OCI-LY1 (cell line): ENCODE measurements at regions not wholly inside any gene's neighbourhood (a gene's known extent, or its start where the extent isn't known, plus 50 kb on each side); places are given as distances from the start of the nearest gene placed in this dataset.
"Not testable (repeated sequence)": the region's sequence is repeated elsewhere in the genome, so short reads cannot be mapped to it uniquely, and the experiment has no call there.

Experiments used
- H2AFZ ChIP-seq: fragments of 200-600 bp; sonication (generic), shearing (Covaris generic); 2 replicates; pipeline ENCODE4 v1.6.0; 2014; ENCODE audit warnings: antibody characterized with exemption, mild to moderate bottlenecking, low read length
- H3F3A ChIP-seq: fragments of 200-600 bp; sonication (generic), shearing (Covaris generic); 2 replicates; pipeline ENCODE4 v1.6.0; 2014; ENCODE audit warnings: mild to moderate bottlenecking, antibody characterized with exemption, low read length, moderate library complexity; ENCODE audit not compliant: insufficient read depth
- H3K27ac ChIP-seq: fragments of 200-600 bp; sonication (generic); 2 replicates; pipeline ENCODE4 v1.5.1; 2014; ENCODE audit warnings: low read length, mixed run types, mild to moderate bottlenecking, low read depth; ENCODE audit not compliant: poor library complexity, severe bottlenecking
- H3K27me3 ChIP-seq: fragments of 200-600 bp; sonication (generic); 2 replicates; pipeline ENCODE4 v1.6.0; 2014; ENCODE audit warnings: antibody characterized with exemption, mild to moderate bottlenecking, low read length, moderate library complexity; ENCODE audit not compliant: insufficient read depth
- H3K36me3 ChIP-seq: fragments of 200-600 bp; sonication (generic); 2 replicates; pipeline ENCODE4 v1.6.1; 2014; ENCODE audit warnings: mild to moderate bottlenecking, antibody characterized with exemption, low read length, moderate library complexity, mixed read lengths; ENCODE audit not compliant: insufficient read depth
- H3K4me1 ChIP-seq: fragments of 200-600 bp; sonication (generic); 2 replicates; pipeline ENCODE4 v1.5.1; 2014; ENCODE audit warnings: mild to moderate bottlenecking, low read length, moderate library complexity; ENCODE audit not compliant: insufficient read depth, severe bottlenecking
- H3K4me2 ChIP-seq: fragments of 200-600 bp; sonication (generic), shearing (Covaris generic); 2 replicates; pipeline ENCODE4 v1.6.1; 2014; ENCODE audit warnings: low read length
- H3K4me3 ChIP-seq: fragments of 200-600 bp; sonication (generic); 2 replicates; pipeline ENCODE4 v1.5.1; 2014; ENCODE audit warnings: low read length, low read depth, mild to moderate bottlenecking, mixed read lengths; ENCODE audit not compliant: poor library complexity, severe bottlenecking
- H3K79me2 ChIP-seq: fragments of 200-600 bp; shearing (Covaris generic); 2 replicates; pipeline ENCODE4 v1.6.1; 2016; ENCODE audit warnings: mixed run types, low read length, mixed read lengths; ENCODE audit not compliant: insufficient read depth
- H3K9ac ChIP-seq: fragments of 200-600 bp; sonication (generic), shearing (Covaris generic); 2 replicates; pipeline ENCODE4 v1.6.1; 2014; ENCODE audit warnings: mild to moderate bottlenecking, low read length, mixed read lengths
- H3K9me2 ChIP-seq: fragments of 200-600 bp; sonication (generic), shearing (Covaris generic); 2 replicates; pipeline ENCODE4 v1.6.1; 2014; ENCODE audit warnings: low read depth, mild to moderate bottlenecking, low read length, mixed read lengths
- H3K9me3 ChIP-seq: fragments of 200-600 bp; shearing (Covaris generic); 2 replicates; pipeline ENCODE4 v1.6.1; 2014; ENCODE audit warnings: low read length, mixed read lengths
- H4K20me1 ChIP-seq: fragments of 200-600 bp; sonication (generic), shearing (Covaris generic); 2 replicates; pipeline ENCODE4 v1.6.0; 2016; ENCODE audit warnings: mild to moderate bottlenecking, low read length; ENCODE audit not compliant: insufficient read depth
- EZH2 ChIP-seq: fragments of 200-600 bp; sonication (generic), shearing (Covaris generic); IDR thresholded peaks from 2 replicates; pipeline ENCODE4 v1.8.0; 2017; ENCODE audit warnings: borderline replicate concordance, mixed run types, mild to moderate bottlenecking, antibody characterized with exemption, low read length, moderate library complexity, mixed read lengths
- TF ChIP-seq, protein P1 (sequence below): fragments of 200-600 bp; sonication (generic), shearing (Covaris generic); IDR thresholded peaks from 2 replicates; pipeline ENCODE4 v1.5.1; 2017; ENCODE audit warnings: mild to moderate bottlenecking, antibody characterized with exemption, low read length, moderate library complexity, mixed read lengths

DNA sequence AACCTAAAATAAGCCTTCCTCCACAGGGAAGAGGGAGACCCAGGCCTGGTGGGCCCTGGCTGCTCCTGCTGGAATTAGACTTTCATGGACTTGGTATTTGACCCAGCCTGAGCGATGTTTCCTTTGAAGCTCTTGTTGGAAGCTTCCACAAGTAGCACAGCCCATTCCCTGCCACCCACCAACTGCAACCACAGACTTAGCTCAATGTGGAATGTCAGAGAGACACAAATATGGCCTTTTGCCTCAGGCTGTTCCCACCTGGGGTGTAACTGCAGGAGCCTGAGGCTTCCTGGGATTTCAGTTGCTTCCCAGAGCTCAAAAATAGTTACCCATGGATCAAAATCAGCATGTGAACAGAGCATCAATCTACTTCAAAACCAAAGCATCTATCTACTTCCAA lies 70.3 kb upstream of the LHFPL2 start:
- TF ChIP-seq, protein P1, sequence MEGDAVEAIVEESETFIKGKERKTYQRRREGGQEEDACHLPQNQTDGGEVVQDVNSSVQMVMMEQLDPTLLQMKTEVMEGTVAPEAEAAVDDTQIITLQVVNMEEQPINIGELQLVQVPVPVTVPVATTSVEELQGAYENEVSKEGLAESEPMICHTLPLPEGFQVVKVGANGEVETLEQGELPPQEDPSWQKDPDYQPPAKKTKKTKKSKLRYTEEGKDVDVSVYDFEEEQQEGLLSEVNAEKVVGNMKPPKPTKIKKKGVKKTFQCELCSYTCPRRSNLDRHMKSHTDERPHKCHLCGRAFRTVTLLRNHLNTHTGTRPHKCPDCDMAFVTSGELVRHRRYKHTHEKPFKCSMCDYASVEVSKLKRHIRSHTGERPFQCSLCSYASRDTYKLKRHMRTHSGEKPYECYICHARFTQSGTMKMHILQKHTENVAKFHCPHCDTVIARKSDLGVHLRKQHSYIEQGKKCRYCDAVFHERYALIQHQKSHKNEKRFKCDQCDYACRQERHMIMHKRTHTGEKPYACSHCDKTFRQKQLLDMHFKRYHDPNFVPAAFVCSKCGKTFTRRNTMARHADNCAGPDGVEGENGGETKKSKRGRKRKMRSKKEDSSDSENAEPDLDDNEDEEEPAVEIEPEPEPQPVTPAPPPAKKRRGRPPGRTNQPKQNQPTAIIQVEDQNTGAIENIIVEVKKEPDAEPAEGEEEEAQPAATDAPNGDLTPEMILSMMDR: no peak
- no peak for TF ChIP-seq EZH2
- Histone ChIP-seq H4K20me1 (no peaks in the 10 kb centered on the region), H3K9ac (peak overlapping the region; percentile 74), H3F3A (peaks cover 3% of the 10 kb centered on the region; the same call in 1 of the 2 replicates), H3K9me3 (no peaks in the 10 kb centered on the region), H3K36me3 (peaks cover 14% of the 10 kb centered on the region), H3K79me2 (no peaks in the 10 kb centered on the region), H2AFZ (no peak overlapping the region), H3K9me2 (no peaks in the 10 kb centered on the region), H3K27ac (peak overlapping the region; percentile 99), H3K4me1 (peaks cover 73% of the 10 kb centered on the region), H3K4me3 (peak overlapping the region; percentile 68), H3K27me3 (no peaks in the 10 kb centered on the region), H3K4me2 (peak overlapping the region; percentile 70)

DNA sequence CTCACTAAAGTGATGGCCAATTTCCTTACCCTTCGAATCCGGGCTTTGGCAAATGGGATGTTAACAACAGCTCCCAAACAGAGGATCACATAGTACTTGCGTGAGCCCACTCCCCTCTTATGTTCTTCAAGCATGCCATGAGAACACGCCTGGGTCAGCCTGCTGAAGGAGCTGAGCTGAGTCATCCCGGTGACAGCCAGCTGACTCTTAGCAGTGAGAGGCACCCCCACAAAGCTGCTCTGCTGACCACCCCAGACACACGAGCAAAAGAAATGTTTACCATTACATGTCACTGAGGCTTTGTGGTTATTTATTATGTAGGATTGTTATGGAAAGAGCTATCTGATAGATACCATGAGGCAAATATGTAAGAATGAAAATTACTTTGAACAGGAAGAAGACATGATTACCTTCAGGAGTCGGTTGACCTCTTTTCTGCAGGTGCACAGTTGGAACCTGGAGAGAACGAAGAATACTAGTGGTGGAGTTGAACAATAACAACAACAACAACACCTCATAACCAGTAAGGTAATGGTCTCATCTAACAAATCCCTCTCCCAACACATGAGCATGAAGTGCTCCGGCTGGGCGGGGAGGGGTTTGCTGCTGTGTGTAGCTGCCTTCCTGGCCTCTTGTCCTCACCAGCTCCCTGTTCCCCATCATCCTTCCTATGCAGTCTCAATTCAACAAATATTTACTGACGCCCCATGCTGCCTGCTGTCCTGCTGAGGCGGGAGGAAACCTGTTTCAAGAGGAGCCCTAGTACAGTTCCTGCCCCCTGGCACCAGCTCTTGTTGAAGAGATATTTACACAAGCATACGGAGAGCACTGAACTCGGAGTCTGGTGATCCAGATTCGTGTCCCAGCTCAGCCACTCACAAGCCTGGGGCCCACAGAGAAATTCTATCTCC lies 69.4 kb upstream of the LHFPL2 start:
- peaks cover 66% of the 10 kb centered on the region for H3K4me1 ChIP-seq
- peaks cover 14% of the 10 kb centered on the region for H3K36me3 ChIP-seq
- no peaks in the 10 kb centered on the region for H4K20me1 ChIP-seq
- no peaks in the 10 kb centered on the region for H3K27me3 ChIP-seq
- peak overlapping the region; percentile 70 for H3K4me2 ChIP-seq
- H3K9me2 ChIP-seq: no peaks in the 10 kb centered on the region
- peak overlapping the region; percentile 68 for H3K4me3 ChIP-seq
- TF ChIP-seq, protein P1: no peak
- no peak for TF ChIP-seq EZH2
- no peaks in the 10 kb centered on the region for H3K79me2 ChIP-seq
- peak overlapping the region; percentile 74 for H3K9ac ChIP-seq
- H3K9me3 ChIP-seq: no peaks in the 10 kb centered on the region
- H3K27ac ChIP-seq: peak overlapping the region; percentile 99
- no peaks in the 10 kb centered on the region for H3F3A ChIP-seq
- H2AFZ ChIP-seq: no peak overlapping the region

DNA sequence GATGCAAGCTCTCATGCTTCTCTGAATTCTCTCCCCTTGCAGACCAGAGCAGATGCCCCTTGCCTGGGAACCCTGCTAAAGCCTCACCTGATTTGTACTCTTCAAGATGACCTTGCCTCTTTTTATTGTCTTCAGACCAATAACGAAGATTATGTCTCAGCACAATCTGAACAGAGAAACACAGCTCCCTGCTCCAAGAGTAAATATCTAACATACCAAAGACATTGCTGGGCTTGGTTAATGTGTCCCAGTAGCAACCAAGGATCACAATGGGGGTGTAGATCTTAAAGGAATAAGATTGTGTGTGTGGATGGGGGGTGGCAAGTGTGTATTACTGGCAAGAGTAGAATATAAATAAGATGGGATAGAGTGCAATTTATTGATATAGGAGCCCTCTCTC lies 67.6 kb upstream of the LHFPL2 start:
- no peak overlapping the region for H3K4me3 ChIP-seq
- no peaks in the 10 kb centered on the region for H3K27me3 ChIP-seq
- no peak overlapping the region for H2AFZ ChIP-seq
- H4K20me1 ChIP-seq: no peaks in the 10 kb centered on the region
- no peaks in the 10 kb centered on the region for H3F3A ChIP-seq
- H3K9me3 ChIP-seq: no peaks in the 10 kb centered on the region
- H3K4me1 ChIP-seq: peaks cover 50% of the 10 kb centered on the region
- H3K27ac ChIP-seq: peak overlapping the region; percentile 99
- peaks cover 14% of the 10 kb centered on the region for H3K36me3 ChIP-seq
- no peak overlapping the region for H3K4me2 ChIP-seq
- no peaks in the 10 kb centered on the region for H3K79me2 ChIP-seq
- no peak overlapping the region for H3K9ac ChIP-seq
- no peaks in the 10 kb centered on the region for H3K9me2 ChIP-seq
- no peak for TF ChIP-seq EZH2
- TF ChIP-seq, protein P1: no peak

DNA sequence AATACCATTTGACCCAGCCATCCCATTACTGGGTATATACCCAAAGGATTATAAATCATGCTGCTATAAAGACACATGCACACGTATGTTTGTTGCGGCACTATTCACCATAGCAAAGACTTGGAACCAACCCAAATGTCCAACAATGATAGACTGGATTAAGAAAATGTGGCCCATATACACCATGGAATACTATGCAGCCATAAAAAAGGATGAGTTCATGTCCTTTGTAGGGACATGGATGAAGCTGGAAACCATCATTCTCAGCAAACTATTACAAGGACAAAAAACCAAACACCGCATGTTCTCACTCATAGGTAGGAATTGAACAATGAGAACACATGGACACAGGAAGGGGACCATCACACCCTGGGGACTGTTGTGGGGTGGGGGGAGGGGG lies 66.8 kb upstream of the LHFPL2 start:
- not testable (repeated sequence) for H3K9me3 ChIP-seq, H3K4me2 ChIP-seq, H2AFZ ChIP-seq, H3K27ac ChIP-seq, H3K9ac ChIP-seq, H4K20me1 ChIP-seq, H3K27me3 ChIP-seq, H3K4me3 ChIP-seq, H3K9me2 ChIP-seq, H3F3A ChIP-seq, H3K79me2 ChIP-seq
- H3K4me1 ChIP-seq: peaks cover 42% of the 10 kb centered on the region
- H3K36me3 ChIP-seq: peaks cover 14% of the 10 kb centered on the region

DNA sequence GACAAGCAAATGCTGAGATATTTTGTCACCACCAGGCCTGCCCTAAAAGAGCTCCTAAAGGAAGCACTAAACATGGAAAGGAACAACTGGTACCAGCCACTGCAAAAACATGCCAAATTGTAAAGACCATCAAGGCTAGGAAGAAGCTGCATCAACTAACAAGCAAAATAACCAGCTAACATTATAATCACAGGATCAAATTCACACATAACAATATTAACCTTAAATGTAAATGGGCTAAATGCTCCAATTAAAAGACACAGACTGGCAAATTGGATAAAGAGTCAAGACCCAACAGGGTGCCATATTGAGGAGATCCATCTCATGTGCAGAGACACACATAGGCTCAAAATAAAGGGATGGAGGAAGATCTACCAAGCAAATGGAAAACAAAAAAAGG lies 63.1 kb upstream of the LHFPL2 start:
- not testable (repeated sequence) for H3F3A ChIP-seq, H3K9ac ChIP-seq, H3K4me3 ChIP-seq, H3K27ac ChIP-seq, H3K9me2 ChIP-seq, H3K79me2 ChIP-seq, H3K9me3 ChIP-seq, H3K4me1 ChIP-seq, H4K20me1 ChIP-seq, H3K4me2 ChIP-seq, H3K27me3 ChIP-seq, H2AFZ ChIP-seq
- peaks cover 15% of the 10 kb centered on the region for H3K36me3 ChIP-seq
